NCI-H2227 treated with DMSO at 0.1 percent for 48 hours (cell line): ENCODE measurements at regions not wholly inside any gene's neighbourhood (a gene's known extent, or its start where the extent isn't known, plus 50 kb on each side); places are given as distances from the start of the nearest gene placed in this dataset.

Experiments used
- DNase-seq: peaks from one replicate; lab custom pipeline; 2025; lab: John Stamatoyannopoulos, UW

DNA sequence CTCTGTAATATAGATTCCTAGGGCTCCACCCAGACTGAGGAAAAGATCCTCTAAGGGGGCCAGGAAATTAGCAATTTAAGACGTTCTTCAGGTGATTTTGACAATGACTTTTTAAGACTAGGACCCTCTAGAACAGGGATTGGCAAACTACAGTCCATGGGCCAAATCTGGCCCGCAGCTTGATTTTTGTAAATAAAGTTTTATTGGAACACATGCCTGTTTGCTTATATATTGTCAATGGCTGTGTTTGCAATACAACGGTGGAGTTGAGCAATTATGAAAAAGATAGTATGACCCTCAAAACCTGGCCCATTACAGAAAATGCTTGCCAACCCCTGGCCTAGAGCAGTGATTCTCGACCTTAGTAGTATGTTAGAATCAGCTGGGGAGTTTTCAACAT lies 181.9 kb downstream of the SOX9 start:
- no peak for DNase-seq

DNA sequence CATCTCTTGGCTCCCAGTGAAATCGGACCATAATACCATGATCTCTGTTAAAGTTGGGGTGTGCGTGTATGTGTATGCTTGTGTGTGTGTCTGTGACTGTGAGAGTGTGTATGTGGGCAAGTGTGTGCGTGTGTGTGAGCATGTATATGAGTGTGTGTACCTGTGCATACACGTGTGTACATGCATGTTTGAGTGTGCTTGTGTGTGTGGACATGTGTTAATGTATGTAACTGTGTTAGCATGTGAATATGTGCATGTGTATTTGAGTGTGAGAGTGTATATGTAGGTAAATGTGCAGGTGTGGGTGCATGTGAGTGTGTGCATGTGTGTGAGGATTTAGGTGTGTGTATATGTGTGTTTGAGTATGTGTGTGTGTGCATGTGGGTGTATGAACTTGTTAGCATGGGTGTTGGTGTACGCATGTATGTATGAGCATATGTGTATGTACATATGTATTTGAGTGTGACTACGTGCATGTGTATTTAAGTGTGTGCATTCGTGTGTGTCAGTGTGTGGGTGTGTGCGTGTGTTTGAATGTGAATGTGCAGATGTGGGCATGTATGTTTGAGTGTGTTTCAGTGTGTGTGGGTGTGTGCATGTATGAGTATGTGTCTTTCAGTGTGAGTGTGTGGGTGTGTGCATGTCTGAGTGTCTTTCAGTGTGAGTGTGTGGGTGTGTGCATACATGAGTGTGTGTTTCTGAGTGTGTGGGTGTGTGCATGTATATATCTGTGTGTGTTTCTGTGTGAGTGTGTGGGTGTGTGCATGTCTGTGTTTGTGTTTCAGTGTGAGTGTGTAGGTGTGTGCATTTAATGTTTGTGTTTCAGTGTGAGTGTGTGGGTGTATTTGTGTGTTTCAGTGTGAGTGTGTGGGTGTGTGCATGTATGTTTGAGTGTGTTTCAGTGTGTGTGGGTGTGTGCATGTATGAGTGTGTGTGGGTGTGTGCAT lies 183.2 kb downstream of the SOX9 start:
- no peak for DNase-seq

DNA sequence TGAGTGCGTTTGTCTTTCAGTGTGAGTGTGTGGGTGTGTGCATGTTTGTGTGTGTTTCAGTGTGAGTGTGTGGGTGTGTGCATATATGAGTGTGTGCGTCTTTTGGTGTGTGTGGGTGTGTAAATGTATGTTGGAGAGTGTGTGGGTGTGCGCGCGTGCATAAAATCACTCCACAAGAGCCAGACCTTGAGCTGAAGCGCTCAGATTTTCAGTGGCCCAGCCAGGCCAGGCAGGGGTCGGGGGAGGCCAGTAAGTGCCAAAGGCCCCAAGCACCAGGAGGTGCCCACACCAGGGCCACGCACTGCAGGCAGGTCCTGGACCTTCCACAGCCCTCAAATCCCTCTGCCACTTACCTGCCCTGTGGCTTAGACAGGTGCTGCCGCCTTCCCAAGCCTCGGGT lies 184.0 kb downstream of the SOX9 start:
- no peak for DNase-seq

DNA sequence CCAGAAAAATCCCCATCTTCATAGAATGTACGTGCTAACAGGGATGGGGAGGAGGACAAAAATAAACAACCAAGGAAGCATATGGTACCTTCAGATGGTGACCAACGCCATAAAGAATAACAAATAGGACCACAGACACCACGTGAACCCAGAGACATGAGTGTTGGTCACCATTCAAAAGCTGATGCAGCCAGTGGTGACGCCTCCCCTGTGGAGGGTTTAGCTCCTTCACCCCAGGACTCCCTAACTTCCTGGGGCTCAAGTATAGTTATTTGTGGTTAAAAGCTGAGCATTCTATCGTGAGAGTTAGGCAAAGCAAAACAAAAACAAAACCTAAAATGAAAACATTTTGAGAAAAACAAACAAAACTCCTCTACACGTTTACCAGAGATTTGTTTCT lies 184.7 kb downstream of the SOX9 start:
- DNase-seq, result no peak

DNA sequence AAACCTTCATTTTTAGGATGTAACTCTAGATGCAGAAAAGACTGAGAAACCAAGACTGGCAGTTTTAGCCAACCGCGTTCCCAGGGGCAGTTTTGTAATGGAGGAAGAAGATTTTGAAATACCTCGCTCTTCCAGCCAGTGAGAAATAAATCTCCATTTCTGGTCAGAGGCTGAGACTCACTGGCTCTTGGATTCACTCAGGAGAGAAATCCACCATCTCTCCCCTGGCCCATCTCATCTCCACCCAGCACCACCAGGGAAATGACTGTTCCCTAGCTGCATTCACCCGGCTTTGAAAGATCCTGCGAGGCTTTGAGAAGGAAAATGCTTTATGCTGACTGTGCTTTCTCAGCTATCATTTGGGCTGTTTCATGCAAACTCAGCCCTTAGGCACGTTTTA lies 185.2 kb downstream of the SOX9 start:
- no peak for DNase-seq

DNA sequence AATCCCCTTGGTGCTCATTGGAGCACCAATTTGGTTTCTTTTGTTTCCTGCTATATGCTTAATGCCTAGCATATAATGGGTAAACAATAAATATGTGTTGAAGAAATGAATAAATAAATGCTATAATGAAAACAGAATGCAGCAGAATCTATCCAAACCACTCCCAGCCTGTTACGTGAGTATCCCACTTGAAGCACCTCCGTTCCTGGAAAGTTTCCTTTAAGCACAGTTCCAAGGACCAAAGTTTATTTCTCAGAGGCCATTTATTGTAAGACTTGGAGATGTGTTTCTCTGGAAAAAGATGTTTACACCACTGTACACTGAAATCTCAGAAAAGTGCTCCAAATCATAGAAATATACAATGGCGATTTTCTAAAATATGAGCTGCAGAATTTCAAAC lies 187.0 kb downstream of the SOX9 start:
- DNase-seq, result no peak

DNA sequence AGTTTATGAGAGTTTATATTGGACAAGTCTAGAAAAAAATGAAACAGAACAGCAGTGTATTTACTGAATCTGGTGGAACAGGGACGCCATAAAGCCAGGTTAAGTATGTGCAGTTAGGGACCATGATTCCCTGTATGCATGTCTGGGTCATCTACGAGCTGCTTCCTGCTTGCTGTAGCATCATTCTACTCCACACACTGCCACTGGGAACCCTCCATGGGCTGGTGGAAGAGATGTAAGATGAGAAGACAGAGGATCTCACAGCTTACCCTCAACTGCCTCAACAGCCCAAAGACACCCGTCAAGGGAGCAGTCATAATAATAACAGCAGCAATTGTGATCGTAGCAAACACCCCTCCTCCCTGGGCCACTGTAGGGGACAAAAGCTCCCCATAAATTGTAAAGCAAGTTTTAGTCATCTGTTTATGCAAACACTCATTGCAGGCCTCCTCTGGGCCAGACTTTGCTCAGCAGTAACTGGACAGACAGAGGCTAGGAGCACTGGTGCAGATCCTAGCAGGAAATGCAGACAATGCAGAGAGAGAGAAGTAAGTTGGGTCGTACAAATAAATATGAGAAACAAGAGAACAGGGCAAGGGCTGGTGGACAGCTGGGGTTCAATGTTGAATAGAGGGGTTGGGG lies 188.0 kb downstream of the SOX9 start:
- DNase-seq, result no peak

DNA sequence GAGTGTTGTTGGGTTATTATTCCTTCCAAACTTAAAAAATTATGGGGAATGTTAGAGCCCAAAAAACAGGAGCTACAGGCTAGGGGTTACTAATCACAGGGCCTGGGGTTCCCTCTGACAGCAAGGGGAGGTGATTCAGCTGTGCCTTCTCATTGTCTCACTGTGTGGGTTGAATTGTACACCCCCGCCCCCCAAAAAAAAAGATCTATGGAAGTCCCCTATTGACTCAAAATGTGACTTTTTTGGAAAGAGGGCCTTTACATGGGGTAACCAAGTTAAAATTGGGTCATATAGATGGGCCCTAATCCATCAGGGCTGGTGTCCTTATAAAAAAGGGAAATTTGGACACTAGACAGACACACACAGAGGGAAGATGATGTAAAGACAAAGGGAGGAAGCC lies 190.2 kb downstream of the SOX9 start:
- no peak for DNase-seq

DNA sequence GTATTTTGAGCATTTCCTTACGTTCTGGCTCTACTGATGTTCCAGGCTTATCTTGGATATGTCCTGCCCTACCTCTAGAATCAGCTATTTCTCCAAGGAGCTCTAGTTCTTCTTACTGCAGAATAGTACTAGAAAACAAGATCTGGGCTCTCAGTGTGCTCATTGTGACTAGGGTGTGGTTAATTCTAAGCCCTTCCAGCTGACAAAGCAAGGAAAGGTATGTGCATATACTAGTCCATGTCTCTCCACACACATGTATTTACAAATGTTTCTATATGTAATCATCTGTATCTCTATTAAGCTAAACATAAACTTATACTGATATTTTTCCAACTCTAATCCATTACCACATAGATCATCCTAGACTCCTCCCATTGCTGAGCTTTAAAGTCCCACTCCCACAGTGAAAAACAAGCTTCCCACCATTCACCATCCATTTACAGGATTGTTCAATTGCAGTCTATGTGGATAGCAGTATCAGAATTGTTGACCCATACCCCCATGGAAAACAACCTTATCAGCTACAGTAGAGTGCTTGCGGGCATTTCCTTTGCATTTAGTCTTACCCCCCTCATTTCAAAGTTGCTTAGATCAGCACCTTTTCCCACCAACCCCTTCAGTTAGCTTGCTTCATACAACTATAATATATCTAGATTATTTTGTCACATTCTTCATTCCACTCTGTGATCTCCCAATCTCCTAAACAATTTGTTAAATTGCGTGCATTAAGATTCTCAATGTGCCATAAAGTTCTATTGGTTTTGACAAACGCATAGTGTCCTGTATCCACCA lies 194.5 kb downstream of the SOX9 start:
- DNase-seq, result no peak

DNA sequence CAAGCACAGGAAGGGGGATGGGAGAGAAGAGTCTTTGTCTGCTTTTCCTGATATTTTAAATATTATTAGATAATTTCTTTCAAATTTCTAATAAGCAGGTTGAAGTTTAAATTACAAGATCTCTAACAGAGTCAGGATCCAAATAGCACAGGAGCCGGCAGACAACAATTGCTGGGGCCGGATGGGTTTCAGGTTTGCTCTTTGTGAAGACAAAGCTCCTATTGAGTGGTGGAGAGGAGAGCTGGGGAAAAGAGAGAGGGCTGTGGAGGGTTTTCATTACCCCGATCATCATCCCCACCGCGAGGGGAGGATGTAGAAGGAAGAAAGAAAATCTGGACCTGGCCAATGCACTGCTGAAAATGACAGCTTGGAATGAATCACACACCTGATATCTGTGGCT lies 197.3 kb downstream of the SOX9 start:
- no peak for DNase-seq

DNA sequence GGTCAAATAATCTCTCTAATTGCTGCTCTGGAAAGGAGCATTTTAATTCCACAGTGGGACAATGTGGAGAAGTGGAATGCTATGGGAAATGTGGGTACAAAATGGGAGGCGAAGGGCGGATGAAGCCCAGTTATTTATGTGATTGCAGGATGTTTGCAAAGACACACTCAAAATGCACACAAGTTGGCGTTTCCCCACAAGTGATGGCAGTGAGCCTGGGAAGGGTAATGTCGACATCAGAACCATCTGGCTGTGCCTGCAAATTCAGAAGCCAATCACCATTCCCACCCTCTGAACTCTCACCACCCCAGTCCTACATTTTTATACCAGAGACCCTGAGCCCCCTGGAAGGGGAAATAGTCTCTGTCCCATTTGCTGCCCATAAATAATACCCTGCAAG lies 201.1 kb downstream of the SOX9 start:
- no peak for DNase-seq

DNA sequence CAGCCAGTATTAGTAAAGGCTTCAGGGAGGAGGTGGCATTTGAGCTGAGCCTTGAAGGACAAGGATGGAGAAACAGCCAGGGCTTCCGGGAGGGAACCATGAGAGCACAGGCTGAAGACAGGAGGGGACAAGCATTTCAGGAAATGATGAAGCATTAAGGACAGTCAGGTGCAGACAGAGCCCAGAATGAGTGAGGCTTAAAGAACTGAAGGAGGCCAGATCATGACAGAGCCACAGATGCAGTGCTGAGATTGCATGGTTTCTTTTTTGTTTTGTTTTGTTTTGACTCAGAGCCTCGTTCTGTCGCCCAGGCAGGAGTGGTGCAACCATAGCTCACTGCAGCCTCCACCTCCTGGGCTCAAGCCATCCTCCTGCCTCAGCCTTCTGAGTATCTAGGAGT lies 211.5 kb downstream of the SOX9 start:
- no peak for DNase-seq

DNA sequence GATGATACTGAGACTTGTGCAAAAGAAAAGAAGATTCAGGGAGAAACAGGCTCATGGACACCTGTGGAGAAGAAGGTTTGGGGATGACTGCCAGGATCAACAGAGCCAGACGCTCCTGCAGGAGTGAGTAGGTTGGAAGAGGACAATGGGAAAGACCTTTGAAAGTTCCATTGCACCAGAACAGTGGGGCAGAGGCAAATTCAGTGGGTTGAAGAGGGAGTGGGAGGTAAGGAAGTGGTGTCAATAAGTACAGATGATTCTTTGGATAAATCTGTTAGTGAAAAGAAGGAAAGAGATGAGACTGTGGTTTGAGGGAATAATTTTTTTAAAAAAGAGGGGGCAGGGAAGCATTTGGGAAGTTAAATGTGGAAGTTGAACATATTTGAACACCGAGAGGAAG lies 212.8 kb downstream of the SOX9 start:
- DNase-seq, result no peak

DNA sequence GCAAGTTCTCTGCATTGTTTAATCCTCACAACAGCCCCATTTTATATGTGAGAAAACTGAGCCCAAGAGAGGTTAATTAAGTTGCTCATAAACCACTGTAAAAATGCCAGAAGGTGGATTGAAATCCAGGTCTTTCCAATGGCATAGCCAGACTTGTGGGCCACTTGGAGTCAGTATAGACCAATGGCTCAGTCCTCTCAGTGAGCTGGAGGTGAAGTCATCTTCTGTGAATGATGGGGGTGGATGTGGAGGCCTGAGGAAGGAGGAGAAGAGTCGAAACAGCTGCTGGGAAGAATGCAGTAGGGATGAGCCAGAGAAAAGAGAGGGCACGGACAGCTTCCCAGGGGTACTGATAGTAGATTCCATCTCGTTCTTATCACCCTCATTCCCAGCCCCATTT lies 213.4 kb downstream of the SOX9 start:
- DNase-seq, result no peak

DNA sequence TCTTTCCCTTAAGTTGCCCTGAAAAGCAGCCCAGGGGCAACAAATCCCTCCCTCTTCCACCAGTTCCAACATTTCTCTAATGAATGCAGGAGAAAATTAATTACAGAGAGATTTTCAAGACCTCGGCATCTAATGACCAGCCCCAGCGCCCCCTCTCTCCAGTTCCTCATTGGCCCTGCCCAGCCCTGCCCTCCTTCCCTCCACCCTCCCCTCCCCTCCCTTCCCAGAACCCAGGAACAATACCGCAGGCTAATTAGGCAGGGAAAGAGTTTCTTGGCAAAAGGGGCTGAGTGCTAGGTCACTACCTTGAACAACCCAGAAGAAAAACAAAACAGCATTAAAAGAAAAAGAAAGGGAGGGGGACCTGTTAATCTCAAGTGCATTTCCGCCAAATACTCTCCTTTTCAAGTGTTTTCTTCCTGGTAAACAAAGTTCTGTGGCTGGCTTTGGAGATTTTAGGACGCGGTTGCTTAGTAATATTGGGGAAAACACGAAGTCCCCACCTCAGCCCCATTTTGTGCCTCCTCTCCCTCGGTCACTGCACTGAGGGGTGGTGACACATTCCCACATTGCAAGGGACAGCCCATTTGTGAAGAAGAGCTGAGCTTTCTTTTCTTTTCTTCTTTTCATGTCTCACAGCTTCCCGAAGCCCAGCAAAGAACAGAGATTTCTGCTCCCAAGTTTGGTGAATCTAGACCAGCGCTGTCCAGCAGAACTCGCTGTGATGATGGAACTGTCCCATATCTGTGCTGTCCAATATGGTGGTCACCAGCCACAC lies 215.4 kb downstream of the SOX9 start:
- DNase-seq, result no peak

DNA sequence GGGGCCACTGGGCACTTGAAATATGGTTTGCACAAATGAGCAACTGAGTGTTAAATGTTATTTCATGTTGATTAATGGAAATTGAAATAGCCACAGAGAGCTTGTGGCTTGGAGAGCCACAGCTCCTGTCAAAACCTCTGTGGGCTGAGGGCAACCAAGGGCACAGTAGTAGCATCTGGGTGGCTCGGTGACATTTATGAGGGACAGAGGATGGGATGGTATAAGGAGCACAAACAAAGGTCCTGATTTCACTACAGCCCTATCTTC lies 215.9 kb downstream of the SOX9 start:
- DNase-seq, result no peak

DNA sequence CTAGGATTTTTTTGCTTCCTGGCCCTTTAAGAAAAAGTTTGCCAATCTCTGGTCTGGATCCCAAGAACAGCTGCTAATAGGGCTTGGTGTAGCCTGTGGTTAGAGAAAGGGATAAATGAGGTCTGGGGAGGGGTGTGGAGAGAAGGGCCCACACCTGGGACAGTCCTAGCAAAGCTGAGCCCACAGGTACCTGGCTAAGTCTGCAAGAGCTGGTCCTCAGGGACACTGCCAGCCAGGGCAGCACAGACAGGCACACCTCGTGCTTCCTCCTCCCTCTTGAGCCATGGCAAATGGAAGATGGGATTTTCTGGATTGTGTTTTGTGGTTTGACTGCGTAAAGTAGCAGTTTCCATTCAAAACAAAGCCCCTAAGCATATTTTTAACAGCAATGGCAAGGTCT lies 217.5 kb downstream of the SOX9 start:
- DNase-seq, result no peak

DNA sequence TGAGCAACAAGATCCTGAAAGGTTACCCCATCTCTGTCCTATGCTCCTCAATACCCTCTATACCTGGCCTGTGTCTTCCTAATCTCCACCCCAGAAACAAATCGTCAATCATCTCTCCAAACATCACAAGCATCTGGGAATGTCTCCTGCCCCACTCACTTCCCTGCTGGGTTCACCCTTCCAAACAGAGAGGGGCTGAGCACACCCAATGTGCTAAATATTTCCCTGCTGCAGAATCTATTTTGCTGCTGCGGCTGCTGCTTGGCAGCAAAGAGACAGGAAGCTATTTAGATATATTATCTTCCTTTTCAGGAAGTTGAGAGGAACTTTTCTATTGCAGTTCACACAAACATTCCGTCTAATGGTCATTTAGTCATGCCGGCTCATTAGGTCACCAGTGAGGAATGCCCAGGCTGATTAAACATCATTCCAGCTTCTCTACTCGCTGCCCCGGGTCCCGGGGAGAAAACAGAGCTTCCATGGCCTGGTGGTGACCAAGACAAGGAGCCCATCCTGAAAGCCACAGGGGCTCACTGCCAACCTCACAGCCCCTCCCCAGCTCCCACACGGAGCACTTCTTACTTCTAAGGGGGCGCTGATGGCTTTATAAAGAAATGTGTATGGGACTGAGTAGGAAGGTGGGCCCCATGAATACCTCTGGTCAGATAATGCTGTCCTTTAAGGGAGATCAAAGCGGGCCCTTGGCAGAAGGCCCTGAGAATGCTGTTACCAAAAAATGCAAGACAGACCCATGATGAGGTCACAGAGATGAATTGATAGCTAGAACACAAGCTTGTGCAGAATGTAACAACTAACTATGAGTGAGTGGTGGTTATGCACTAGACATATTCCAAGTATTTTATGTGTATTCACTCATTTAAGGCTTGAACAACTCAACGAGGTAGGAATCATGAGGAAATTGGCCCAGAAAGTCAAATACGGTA lies 218.3 kb downstream of the SOX9 start:
- no peak for DNase-seq

DNA sequence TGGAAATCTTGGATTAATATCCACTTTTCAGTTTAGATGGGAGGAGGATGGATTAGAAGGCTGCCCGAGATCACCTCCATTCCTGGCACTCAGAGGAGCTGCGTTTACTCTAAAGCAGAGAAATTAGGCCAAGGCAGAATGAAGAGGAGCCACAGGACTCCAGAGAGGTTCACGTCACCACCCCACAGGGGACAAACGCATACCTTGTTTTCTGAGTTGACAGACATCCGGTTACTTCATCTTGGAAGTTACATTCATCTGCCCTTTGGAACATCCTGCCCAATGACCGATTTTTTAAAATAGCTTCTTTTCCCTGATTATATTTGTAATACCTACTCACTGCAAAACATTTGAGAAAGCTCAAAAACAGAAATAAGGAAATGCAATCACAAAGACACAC lies 220.0 kb downstream of the SOX9 start:
- no peak for DNase-seq

DNA sequence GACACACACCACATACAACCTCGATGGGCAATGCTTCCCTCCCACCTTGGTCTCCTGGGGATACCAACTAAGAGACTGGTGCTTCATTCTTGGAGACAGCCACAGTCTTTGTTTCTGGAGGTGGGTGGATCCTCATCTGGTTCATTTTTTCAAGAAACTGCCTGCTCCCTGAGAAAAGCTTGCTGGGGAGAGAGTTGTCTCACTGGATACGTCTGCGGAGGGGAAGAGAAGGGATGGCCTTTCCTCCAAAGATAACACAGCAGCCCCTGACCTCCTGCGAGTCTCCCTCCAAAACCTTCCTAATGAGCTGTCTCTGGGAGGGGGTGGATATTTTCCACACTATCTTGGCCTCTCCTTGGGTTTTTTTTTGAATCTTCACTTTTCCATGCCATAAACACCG lies 221.2 kb downstream of the SOX9 start:
- DNase-seq, result no peak
